NOMO-1 (cell line): ENCODE measurements at regions not wholly inside any gene's neighbourhood (a gene's known extent, or its start where the extent isn't known, plus 50 kb on each side); places are given as distances from the start of the nearest gene placed in this dataset.
"Not testable (repeated sequence)": the region's sequence is repeated elsewhere in the genome, so short reads cannot be mapped to it uniquely, and the experiment has no call there.

ENCODE experiments used
- DNase-seq, 2 experiments: peaks; one replicate each; lab custom pipeline; 2025; ENCODE audit not compliant: unreplicated experiment in 2 of 2; lab: John Stamatoyannopoulos, UW

GRCh38 chr3:171979081-171979480, 60.3 kb upstream of the FNDC3B start:
- DNase-seq = no peak

- peak; percentile 94 to 96 for DNase-seq
These were observed 58.7 kb upstream of the FNDC3B start for GRCh38 chr3:171980578-171981270.

GRCh38 chr3:171981271-171981605, 58.1 kb upstream of the FNDC3B start:
- DNase-seq = no peak

GRCh38 chr3:171982828-171983227, 56.5 kb upstream of the FNDC3B start:
- DNase-seq = no peak

- DNase-seq = not testable (repeated sequence)
These were observed 55.7 kb upstream of the FNDC3B start for GRCh38 chr3:171983685-171984084.

- peak; percentile 74 to 98 for DNase-seq
These were observed 54.5 kb upstream of the FNDC3B start for GRCh38 chr3:171984883-171985282.

GRCh38 chr3:171986176-171986575, 53.2 kb upstream of the FNDC3B start:
- peak; percentile 92 to 98 for DNase-seq

GRCh38 chr3:171986757-171987518, 52.4 kb upstream of the FNDC3B start:
- DNase-seq = peak in 1 of 2 experiments; percentile 62
